Kidney epithelial cell (primary cell): ENCODE measurements at regions not wholly inside any gene's neighbourhood (a gene's known extent, or its start where the extent isn't known, plus 50 kb on each side); places are given as distances from the start of the nearest gene placed in this dataset.
"Not testable (repeated sequence)": the region's sequence is repeated elsewhere in the genome, so short reads cannot be mapped to it uniquely, and the experiment has no call there.

Experiments used
- DNase-seq: peaks from one replicate; pipeline ENCODE4 v3.0.0-alpha.2; 2010; ENCODE audit warnings: low read depth
- H3K27me3 ChIP-seq: 2 replicates; pipeline ENCODE4 v1.6.0; 2011; ENCODE audit warnings: low read length; ENCODE audit not compliant: control insufficient read depth, insufficient read depth
- H3K36me3 ChIP-seq: 2 replicates; pipeline ENCODE4 v1.5.1; 2011; ENCODE audit warnings: low read length; ENCODE audit not compliant: control insufficient read depth, insufficient read depth
- H3K4me3 ChIP-seq: 2 replicates; pipeline ENCODE4 v1.5.1; 2011; ENCODE audit warnings: low read depth, mild to moderate bottlenecking, control low read depth, low read length
- CTCF ChIP-seq: IDR thresholded peaks from 2 replicates; pipeline ENCODE4 v1.5.1; 2011; ENCODE audit warnings: mild to moderate bottlenecking, moderate library complexity, low read length, control low read depth, inconsistent platforms; ENCODE audit not compliant: insufficient read depth, poor library complexity, severe bottlenecking

GRCh38 chr4:164623099-164623498, 130.8 kb upstream of the SMIM31 start:
- H3K4me3 ChIP-seq = no peak overlapping the region
- no peak for TF ChIP-seq CTCF
- no peaks in the 10 kb centered on the region for H3K27me3 ChIP-seq
- no peak for DNase-seq
- no peaks in the 10 kb centered on the region for H3K36me3 ChIP-seq

- H3K36me3 ChIP-seq = no peaks in the 10 kb centered on the region
- H3K4me3 ChIP-seq = no peak overlapping the region
- no peak for DNase-seq
- no peak for TF ChIP-seq CTCF
- no peaks in the 10 kb centered on the region for H3K27me3 ChIP-seq
Observed at GRCh38 chr4:164639001-164639400, 114.9 kb upstream of the SMIM31 start.

- Histone ChIP-seq H3K4me3 (no peak overlapping the region), H3K27me3 (no peaks in the 10 kb centered on the region), H3K36me3 (no peaks in the 10 kb centered on the region)
- DNase-seq = peak; percentile 56
- TF ChIP-seq CTCF = no peak
Observed at GRCh38 chr4:164648151-164648848, 105.6 kb upstream of the SMIM31 start.

- TF ChIP-seq CTCF = no peak
- no peak for DNase-seq
Observed at GRCh38 chr4:164648849-164649212, 105.1 kb upstream of the SMIM31 start.

GRCh38 chr4:164659765-164660164, 94.2 kb upstream of the SMIM31 start:
- DNase-seq = no peak
- no peak for TF ChIP-seq CTCF
- no peaks in the 10 kb centered on the region for H3K36me3 ChIP-seq
- no peak overlapping the region for H3K4me3 ChIP-seq
- H3K27me3 ChIP-seq = no peaks in the 10 kb centered on the region

More at GRCh38 chr4:164648849-164649212, 105.1 kb upstream of the SMIM31 start:
- Histone ChIP-seq H3K4me3 (no peak overlapping the region), H3K27me3 (no peaks in the 10 kb centered on the region), H3K36me3 (no peaks in the 10 kb centered on the region)

GRCh38 chr4:164676152-164676551, 77.8 kb upstream of the SMIM31 start:
- not testable (repeated sequence) for H3K27me3 ChIP-seq, DNase-seq, H3K36me3 ChIP-seq, H3K4me3 ChIP-seq
